Activated B cell treated with CpG ODN at 0.5 μM for 24 hours (primary cell): ENCODE measurements at regions not wholly inside any gene's neighbourhood (a gene's known extent, or its start where the extent isn't known, plus 50 kb on each side); places are given as distances from the start of the nearest gene placed in this dataset.

Experiments used
- ATAC-seq: fragments of 200-7000 bp; cut with Tn5 transposase; one replicate; pipeline ENCODE4 v1.10.0; 2021; ENCODE audit warnings: low read depth, mild to moderate bottlenecking, moderate library complexity
- CTCF ChIA-PET: fragments of 350-600 bp; sonication (Branson Sonifier 250); formaldehyde crosslinking; loops from one replicate; lab custom pipeline; 2021; ENCODE audit warnings: antibody characterized with exemption; lab: Charles Lee
- POLR2A ChIA-PET: fragments of 350-600 bp; sonication (Branson Sonifier 250); formaldehyde crosslinking; loops from one replicate; lab custom pipeline; 2021; ENCODE audit warnings: antibody characterized with exemption; lab: Charles Lee
- DNase-seq: peaks from one replicate; pipeline ENCODE4 v3.0.0; 2022
- H3K27ac Mint-ChIP-seq: one replicate; pipeline ENCODE4 v1.8.0; 2020; ENCODE audit warnings: mixed read lengths
- H3K27me3 Mint-ChIP-seq: one replicate; pipeline ENCODE4 v1.8.0; 2021; ENCODE audit warnings: mixed read lengths
- H3K36me3 Mint-ChIP-seq: one replicate; pipeline ENCODE4 v1.8.0; 2021; ENCODE audit warnings: low read depth, mixed read lengths
- H3K4me1 Mint-ChIP-seq: one replicate; pipeline ENCODE4 v1.8.0; 2021; ENCODE audit warnings: mixed read lengths
- H3K4me3 Mint-ChIP-seq: one replicate; pipeline ENCODE4 v1.8.0; 2020; ENCODE audit warnings: mild to moderate bottlenecking, mixed read lengths
- H3K9me3 Mint-ChIP-seq: one replicate; pipeline ENCODE4 v1.8.0; 2020; ENCODE audit warnings: mixed read lengths
- intact Hi-C: fragments of 100-400 bp; cut with micrococcal nuclease; formaldehyde crosslinking; loops from one replicate; pipeline ENCODE4 v1.15.1; 2024
- TF ChIP-seq, protein P1 (sequence below): fragments of 200-600 bp; IDR thresholded peaks from one replicate; pipeline ENCODE4 v1.8.0; 2022; ENCODE audit warnings: antibody characterized with exemption, mild to moderate bottlenecking

- Mint-ChIP-seq H3K36me3 (no peaks in the 10 kb centered on the region), H3K27me3 (peaks cover 3% of the 10 kb centered on the region), H3K4me1 (no peaks in the 10 kb centered on the region), H3K9me3 (no peaks in the 10 kb centered on the region), H3K4me3 (no peak overlapping the region), H3K27ac (no peak overlapping the region)
- CTCF ChIA-PET = no interaction called here
- ATAC-seq = no peak
- POLR2A ChIA-PET = no interaction called here
- TF ChIP-seq, protein P1, sequence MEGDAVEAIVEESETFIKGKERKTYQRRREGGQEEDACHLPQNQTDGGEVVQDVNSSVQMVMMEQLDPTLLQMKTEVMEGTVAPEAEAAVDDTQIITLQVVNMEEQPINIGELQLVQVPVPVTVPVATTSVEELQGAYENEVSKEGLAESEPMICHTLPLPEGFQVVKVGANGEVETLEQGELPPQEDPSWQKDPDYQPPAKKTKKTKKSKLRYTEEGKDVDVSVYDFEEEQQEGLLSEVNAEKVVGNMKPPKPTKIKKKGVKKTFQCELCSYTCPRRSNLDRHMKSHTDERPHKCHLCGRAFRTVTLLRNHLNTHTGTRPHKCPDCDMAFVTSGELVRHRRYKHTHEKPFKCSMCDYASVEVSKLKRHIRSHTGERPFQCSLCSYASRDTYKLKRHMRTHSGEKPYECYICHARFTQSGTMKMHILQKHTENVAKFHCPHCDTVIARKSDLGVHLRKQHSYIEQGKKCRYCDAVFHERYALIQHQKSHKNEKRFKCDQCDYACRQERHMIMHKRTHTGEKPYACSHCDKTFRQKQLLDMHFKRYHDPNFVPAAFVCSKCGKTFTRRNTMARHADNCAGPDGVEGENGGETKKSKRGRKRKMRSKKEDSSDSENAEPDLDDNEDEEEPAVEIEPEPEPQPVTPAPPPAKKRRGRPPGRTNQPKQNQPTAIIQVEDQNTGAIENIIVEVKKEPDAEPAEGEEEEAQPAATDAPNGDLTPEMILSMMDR = no peak
- DNase-seq = no peak
- intact Hi-C loops = no loop called here
Observed at GRCh38 chr1:114318961-114319360, 165.3 kb upstream of the SYT6 start.

GRCh38 chr1:114316204-114316603, 162.5 kb upstream of the SYT6 start:
- Mint-ChIP-seq H3K27me3 (peaks cover 6% of the 10 kb centered on the region), H3K36me3 (no peaks in the 10 kb centered on the region), H3K27ac (no peak overlapping the region), H3K9me3 (no peaks in the 10 kb centered on the region), H3K4me1 (no peaks in the 10 kb centered on the region), H3K4me3 (no peak overlapping the region)
- TF ChIP-seq, protein P1 = no peak
- DNase-seq (no peak), ATAC-seq (no peak)
- ChIA-PET POLR2A (no interaction called here), CTCF (no interaction called here)
- intact Hi-C loops = no loop called here

GRCh38 chr1:114315631-114316030, 162.0 kb upstream of the SYT6 start:
- TF ChIP-seq, protein P1 = no peak
- Mint-ChIP-seq H3K27ac (no peak overlapping the region), H3K4me1 (no peaks in the 10 kb centered on the region), H3K9me3 (no peaks in the 10 kb centered on the region), H3K27me3 (peaks cover 7% of the 10 kb centered on the region), H3K4me3 (no peak overlapping the region), H3K36me3 (no peaks in the 10 kb centered on the region)
- intact Hi-C loops = no loop called here
- ChIA-PET POLR2A (no interaction called here), CTCF (no interaction called here)
- no peak for DNase-seq
- ATAC-seq = no peak

- Mint-ChIP-seq H3K4me3 (no peak overlapping the region), H3K4me1 (no peaks in the 10 kb centered on the region), H3K27ac (no peak overlapping the region), H3K27me3 (peaks cover 9% of the 10 kb centered on the region), H3K9me3 (no peaks in the 10 kb centered on the region), H3K36me3 (no peaks in the 10 kb centered on the region)
- ChIA-PET POLR2A (no interaction called here), CTCF (no interaction called here)
- TF ChIP-seq, protein P1 = no peak
- intact Hi-C loops = no loop called here
- ATAC-seq (no peak), DNase-seq (no peak)
Observed at GRCh38 chr1:114314576-114314975, 160.9 kb upstream of the SYT6 start.

DNA sequence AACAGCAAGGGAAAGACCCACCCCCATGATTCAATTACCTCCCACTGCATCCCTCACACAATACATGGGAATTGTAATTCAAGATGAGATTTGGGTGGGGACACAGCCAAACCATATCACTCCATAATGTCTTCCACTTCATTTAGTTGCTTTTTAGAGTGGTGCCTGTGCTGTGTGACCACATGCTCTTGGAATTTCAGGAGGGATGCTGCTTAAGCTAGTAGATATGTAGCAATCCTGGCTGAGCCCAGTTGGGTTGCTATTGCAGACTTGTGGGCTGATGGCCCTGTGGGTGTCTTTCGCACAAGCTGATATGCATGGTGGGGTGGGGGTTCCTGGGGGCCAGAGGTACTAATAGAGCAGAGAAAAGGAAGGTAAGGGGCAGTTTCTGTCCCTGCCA, 160.4 kb upstream of the SYT6 start:
- ChIA-PET POLR2A (no interaction called here), CTCF (no interaction called here)
- no peaks in the 10 kb centered on the region for H3K36me3 Mint-ChIP-seq
- TF ChIP-seq, protein P1 = no peak
- ATAC-seq = no peak
- H3K4me1 Mint-ChIP-seq = no peaks in the 10 kb centered on the region
- H3K4me3 Mint-ChIP-seq = no peak overlapping the region
- peaks cover 9% of the 10 kb centered on the region for H3K27me3 Mint-ChIP-seq
- DNase-seq = no peak
- H3K9me3 Mint-ChIP-seq = no peaks in the 10 kb centered on the region
- H3K27ac Mint-ChIP-seq = no peak overlapping the region
- intact Hi-C loops = no loop called here
